ENCODE measurements at regions not wholly inside any gene's neighbourhood (a gene's known extent, or its start where the extent isn't known, plus 50 kb on each side); places are given as distances from the start of the nearest gene placed in this dataset.

- Mint-ChIP-seq H3K36me3 (ENCODE audit: unreplicated experiment) (peaks cover 8% of the 10 kb centered on the region), H3K27me3 (ENCODE audit: unreplicated experiment) (peaks cover 8% of the 10 kb centered on the region), H3K27ac (ENCODE audit: unreplicated experiment) (no peak overlapping the region), H3K9me3 (ENCODE audit: unreplicated experiment) (peaks cover 2% of the 10 kb centered on the region), H3K4me1 (ENCODE audit: low read depth, unreplicated experiment) (no peaks in the 10 kb centered on the region), H3K4me3 (ENCODE audit: unreplicated experiment) (no peak overlapping the region)
- TF ChIP-seq CTCF (IDR thresholded peaks at IDR 0.05; ENCODE audit: partially characterized antibody, unreplicated experiment), result no peak
- no peak for DNase-seq
Observed at GRCh38 chr20:57782631-57783041, 72.8 kb upstream of the PMEPA1 start.

GRCh38 chr20:57781901-57782300 lies 72.1 kb upstream of the PMEPA1 start:
- Mint-ChIP-seq H3K36me3 (ENCODE audit: unreplicated experiment) (peaks cover 8% of the 10 kb centered on the region), H3K9me3 (ENCODE audit: unreplicated experiment) (peaks cover 2% of the 10 kb centered on the region), H3K4me3 (ENCODE audit: unreplicated experiment) (no peak overlapping the region), H3K4me1 (ENCODE audit: low read depth, unreplicated experiment) (no peaks in the 10 kb centered on the region), H3K27ac (ENCODE audit: unreplicated experiment) (no peak overlapping the region), H3K27me3 (ENCODE audit: unreplicated experiment) (peaks cover 8% of the 10 kb centered on the region)
- no peak for DNase-seq
- no peak for TF ChIP-seq CTCF (IDR thresholded peaks at IDR 0.05; ENCODE audit: partially characterized antibody, unreplicated experiment)

- Mint-ChIP-seq H3K4me3 (ENCODE audit: unreplicated experiment) (no peak overlapping the region), H3K9me3 (ENCODE audit: unreplicated experiment) (peaks cover 4% of the 10 kb centered on the region), H3K36me3 (ENCODE audit: unreplicated experiment) (peaks cover 10% of the 10 kb centered on the region), H3K4me1 (ENCODE audit: low read depth, unreplicated experiment) (no peaks in the 10 kb centered on the region), H3K27me3 (ENCODE audit: unreplicated experiment) (peaks cover 8% of the 10 kb centered on the region), H3K27ac (ENCODE audit: unreplicated experiment) (no peak overlapping the region)
- no peak for DNase-seq
- TF ChIP-seq CTCF (IDR thresholded peaks at IDR 0.05; ENCODE audit: partially characterized antibody, unreplicated experiment), result no peak
Observed at GRCh38 chr20:57780906-57781305, 71.1 kb upstream of the PMEPA1 start.

- Mint-ChIP-seq H3K4me3 (ENCODE audit: unreplicated experiment) (no peak overlapping the region), H3K27me3 (ENCODE audit: unreplicated experiment) (peaks cover 8% of the 10 kb centered on the region), H3K27ac (ENCODE audit: unreplicated experiment) (no peak overlapping the region), H3K9me3 (ENCODE audit: unreplicated experiment) (peaks cover 5% of the 10 kb centered on the region), H3K36me3 (ENCODE audit: unreplicated experiment) (peaks cover 13% of the 10 kb centered on the region), H3K4me1 (ENCODE audit: low read depth, unreplicated experiment) (no peaks in the 10 kb centered on the region)
- TF ChIP-seq CTCF (IDR thresholded peaks at IDR 0.05; ENCODE audit: partially characterized antibody, unreplicated experiment), result no peak
- DNase-seq, result no peak
Observed at GRCh38 chr20:57780398-57780797, 70.6 kb upstream of the PMEPA1 start.

GRCh38 chr20:57779401-57780003 lies 69.7 kb upstream of the PMEPA1 start:
- DNase-seq, result no peak
- no peak for TF ChIP-seq CTCF (IDR thresholded peaks at IDR 0.05; ENCODE audit: partially characterized antibody, unreplicated experiment)
- Mint-ChIP-seq H3K4me3 (ENCODE audit: unreplicated experiment) (no peak overlapping the region), H3K27ac (ENCODE audit: unreplicated experiment) (no peak overlapping the region), H3K9me3 (ENCODE audit: unreplicated experiment) (peaks cover 5% of the 10 kb centered on the region), H3K4me1 (ENCODE audit: low read depth, unreplicated experiment) (no peaks in the 10 kb centered on the region), H3K27me3 (ENCODE audit: unreplicated experiment) (peaks cover 4% of the 10 kb centered on the region), H3K36me3 (ENCODE audit: unreplicated experiment) (peaks cover 12% of the 10 kb centered on the region)

Measured in glutamatergic neuron (in vitro differentiated cells).